ENCODE measurements at regions not wholly inside any gene's neighbourhood (a gene's known extent, or its start where the extent isn't known, plus 50 kb on each side); places are given as distances from the start of the nearest gene placed in this dataset.
"Not testable (repeated sequence)": the region's sequence is repeated elsewhere in the genome, so short reads cannot be mapped to it uniquely, and the experiment has no call there.

GRCh38 chr11:88061111-88061510, 114.1 kb downstream of the RAB38 start:
- no peak for DNase-seq

GRCh38 chr11:88059326-88059725, 115.9 kb downstream of the RAB38 start:
- no peak for DNase-seq

GRCh38 chr11:88051396-88051795, 123.8 kb downstream of the RAB38 start:
- DNase-seq = no peak

- no peak for DNase-seq
Observed at GRCh38 chr11:88050247-88050646, 125.0 kb downstream of the RAB38 start.

GRCh38 chr11:88045288-88045687, 130.0 kb downstream of the RAB38 start:
- DNase-seq = not testable (repeated sequence)

GRCh38 chr11:88044658-88045057, 130.6 kb downstream of the RAB38 start:
- not testable (repeated sequence) for DNase-seq

- DNase-seq = no peak
Observed at GRCh38 chr11:88043149-88043548, 132.1 kb downstream of the RAB38 start.

- DNase-seq = no peak
Observed at GRCh38 chr11:88042647-88043046, 132.6 kb downstream of the RAB38 start.

GRCh38 chr11:88042238-88042637, 133.0 kb downstream of the RAB38 start:
- DNase-seq = no peak

GRCh38 chr11:88041679-88042078, 133.6 kb downstream of the RAB38 start:
- no peak for DNase-seq

- no peak for DNase-seq
Observed at GRCh38 chr11:88040148-88040496, 135.1 kb downstream of the RAB38 start.

GRCh38 chr11:88039476-88040147, 135.6 kb downstream of the RAB38 start:
- no peak for DNase-seq

- no peak for DNase-seq
Observed at GRCh38 chr11:88038063-88038462, 137.2 kb downstream of the RAB38 start.

- no peak for DNase-seq
Observed at GRCh38 chr11:88036701-88037100, 138.5 kb downstream of the RAB38 start.

GRCh38 chr11:88035271-88035670, 140.0 kb downstream of the RAB38 start:
- DNase-seq = no peak

GRCh38 chr11:88017666-88018065, 157.6 kb downstream of the RAB38 start:
- no peak for DNase-seq

GRCh38 chr11:88016392-88017170, 158.7 kb downstream of the RAB38 start:
- DNase-seq = peak; percentile 23 to 39

GRCh38 chr11:88015170-88015569, 160.1 kb downstream of the RAB38 start:
- no peak for DNase-seq

- DNase-seq = no peak
Observed at GRCh38 chr11:88013508-88014065, 161.7 kb downstream of the RAB38 start.

GRCh38 chr11:88012456-88012855, 162.8 kb downstream of the RAB38 start:
- no peak for DNase-seq

GRCh38 chr11:87976009-87976408, 199.2 kb downstream of the RAB38 start:
- DNase-seq = no peak

- DNase-seq = no peak
Observed at GRCh38 chr11:87974797-87975196, 200.4 kb downstream of the RAB38 start.

GRCh38 chr11:87972133-87972532, 203.1 kb downstream of the RAB38 start:
- no peak for DNase-seq

GRCh38 chr11:87971354-87971753, 203.9 kb downstream of the RAB38 start:
- no peak for DNase-seq

All from NCI-H187 (cell line).